Endometrium (tissue), 2 donors: ENCODE measurements at regions not wholly inside any gene's neighbourhood (a gene's known extent, or its start where the extent isn't known, plus 50 kb on each side); places are given as distances from the start of the nearest gene placed in this dataset.

Source experiments
- FAIRE-seq: peaks from 2 replicates; lab custom pipeline; 2012; peaks lifted over from hg19 to GRCh38; lab: Jason Lieb, UNC
- donor health status: control.
- donor health status: control.

DNA sequence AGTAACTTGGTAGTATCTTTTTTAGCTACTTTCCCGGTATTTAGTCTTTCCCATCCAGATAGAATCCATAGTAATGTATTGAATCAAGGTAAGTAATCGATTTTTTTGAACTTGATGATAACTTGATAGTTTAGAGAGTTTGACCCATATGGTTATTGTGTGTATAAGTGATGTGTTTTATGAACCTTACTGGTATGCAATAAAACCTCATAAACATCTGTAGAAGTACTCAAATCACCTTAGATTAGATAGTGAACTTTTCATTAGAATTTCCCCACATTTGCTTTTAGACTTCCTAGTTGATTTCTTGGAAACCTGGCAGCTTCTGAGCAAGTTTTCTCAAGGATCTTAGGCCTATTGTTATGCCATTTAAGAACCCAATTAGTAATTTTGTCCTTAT, 80.8 kb upstream of the PDE5A start:
- FAIRE-seq = no peak

DNA sequence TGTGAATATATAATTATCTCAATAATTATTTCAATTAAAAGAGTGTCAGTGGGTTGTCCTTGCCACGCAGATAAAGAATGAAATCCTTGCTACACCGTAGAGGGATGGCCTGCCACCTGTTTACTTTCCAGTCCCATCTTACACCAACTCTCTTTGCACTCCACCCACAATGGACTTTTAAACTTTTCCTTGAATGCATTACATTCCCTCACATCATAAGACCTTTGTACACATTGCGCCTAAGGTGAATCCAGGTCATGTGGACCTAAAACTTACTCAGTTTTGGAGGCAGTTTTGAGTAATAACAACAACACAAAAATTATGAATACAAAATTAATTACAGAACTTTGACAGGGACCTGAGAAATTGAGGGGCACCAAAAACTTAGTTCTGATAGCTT, 78.7 kb upstream of the PDE5A start:
- no peak for FAIRE-seq

DNA sequence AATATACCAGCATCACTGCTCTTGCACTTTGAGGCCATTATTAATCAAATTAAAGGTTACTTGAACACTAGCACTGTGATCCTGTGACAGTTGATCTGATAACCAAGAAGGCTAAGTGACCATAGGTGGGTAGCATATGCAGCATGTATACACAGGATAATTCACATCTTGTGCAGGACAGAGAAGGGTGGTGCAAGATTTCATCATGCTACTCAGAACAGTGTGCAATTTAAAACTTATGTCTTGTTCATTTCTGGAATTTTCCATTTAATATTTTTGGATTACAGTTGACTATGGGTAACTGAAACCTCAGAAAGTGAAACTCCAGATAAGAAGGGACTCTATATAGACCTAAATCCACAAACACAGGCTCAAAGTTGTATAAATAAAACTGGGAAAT, 78.2 kb upstream of the PDE5A start:
- no peak for FAIRE-seq

DNA sequence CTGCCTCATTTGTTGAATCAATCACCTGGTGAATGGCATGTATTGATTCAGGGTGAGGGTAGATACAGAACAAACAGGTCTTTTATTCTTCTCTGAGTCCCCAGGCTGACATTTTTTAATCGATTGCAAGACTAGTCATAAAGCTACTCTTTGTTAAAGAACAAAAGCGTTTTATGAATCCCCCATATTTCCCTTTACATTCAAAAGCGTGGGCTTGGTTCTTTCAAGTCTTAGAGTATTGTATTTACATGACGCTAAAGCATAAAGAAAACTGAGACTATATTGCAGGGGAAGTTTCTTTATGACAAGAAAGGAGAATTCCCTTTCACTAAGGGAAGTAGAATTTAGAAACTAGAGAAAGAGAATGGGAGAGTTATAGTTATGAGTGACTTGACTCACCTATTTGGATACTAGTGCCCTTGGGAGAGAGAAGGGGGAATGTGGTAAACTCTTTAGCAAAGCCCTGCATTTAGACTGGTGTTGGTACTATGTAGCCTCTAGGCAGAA, 69.3 kb upstream of the PDE5A start:
- FAIRE-seq = no peak

DNA sequence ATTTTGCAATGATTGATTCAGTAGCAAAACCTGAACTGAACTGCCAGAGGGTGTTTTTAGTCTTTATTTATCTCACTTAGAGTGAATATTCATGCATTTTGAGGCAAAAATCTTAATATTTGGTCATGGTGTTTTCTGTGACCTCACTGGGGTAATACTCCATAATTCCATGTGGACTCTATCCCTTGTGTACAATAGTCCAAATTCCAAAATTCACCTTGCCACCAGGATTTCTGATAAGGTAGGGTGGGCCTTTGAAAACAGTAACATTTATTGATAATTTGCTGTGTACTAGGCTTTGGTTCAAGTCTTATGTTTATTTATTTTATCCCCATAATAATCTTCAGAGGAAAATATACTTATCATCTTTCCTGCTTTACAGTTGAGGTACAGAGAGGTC, 68.4 kb upstream of the PDE5A start:
- no peak for FAIRE-seq

DNA sequence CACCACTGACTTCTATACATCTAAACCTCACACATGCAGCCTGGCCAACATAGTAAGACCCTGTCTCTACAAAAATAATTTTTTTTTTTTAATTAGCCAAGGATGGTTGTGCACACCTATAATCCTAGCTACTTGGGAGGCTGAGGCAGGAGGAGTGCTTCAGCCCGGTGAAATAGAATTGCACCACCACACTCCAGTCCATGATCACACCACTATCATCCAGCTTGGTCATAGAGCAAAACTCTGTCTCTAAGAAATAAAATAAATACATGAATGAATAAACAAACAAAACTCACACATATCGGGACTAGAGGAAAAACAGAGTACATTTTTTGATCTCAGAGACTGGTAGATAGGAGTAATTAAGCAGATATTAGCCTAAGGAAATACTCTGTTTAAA, 66.6 kb upstream of the PDE5A start:
- no peak for FAIRE-seq

DNA sequence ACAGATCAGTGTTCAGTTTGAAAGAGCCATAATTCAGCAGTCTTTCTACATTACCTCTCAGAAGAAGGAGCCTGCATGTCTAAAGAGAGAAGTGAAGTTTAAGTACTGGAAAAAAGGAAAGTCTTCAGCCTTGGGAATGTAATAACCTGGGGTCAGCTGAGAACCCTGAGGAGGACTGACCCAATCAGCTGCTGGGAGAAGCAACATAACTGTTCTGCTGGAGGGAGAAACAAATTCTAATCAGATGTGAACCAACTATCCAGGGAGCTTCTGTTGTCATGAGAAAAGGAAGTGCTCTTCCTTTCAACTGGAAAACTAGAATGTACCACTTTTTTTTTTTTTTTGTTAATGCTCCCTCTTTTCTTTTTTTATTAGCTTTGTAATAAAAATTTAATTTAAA, 64.5 kb upstream of the PDE5A start:
- no peak for FAIRE-seq

DNA sequence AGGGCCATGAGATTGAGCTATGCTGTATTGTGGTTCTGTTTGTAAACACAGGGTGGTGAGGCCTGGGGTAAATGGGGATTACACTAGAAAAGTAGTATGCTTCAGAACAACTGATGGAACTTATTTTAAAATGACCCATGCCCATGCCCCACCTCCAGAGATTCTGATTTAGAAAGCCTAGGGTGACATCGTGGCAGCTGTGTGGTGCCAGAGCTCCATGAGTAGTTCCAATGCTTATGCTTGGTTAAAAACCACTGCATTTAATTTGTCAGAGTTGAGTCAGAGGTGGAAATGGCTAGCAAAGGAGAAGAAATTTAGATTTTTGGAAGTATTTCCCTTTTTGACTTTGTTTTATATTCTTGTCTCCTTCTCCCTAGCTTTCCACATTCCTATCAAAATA, 63.4 kb upstream of the PDE5A start:
- FAIRE-seq = no peak

DNA sequence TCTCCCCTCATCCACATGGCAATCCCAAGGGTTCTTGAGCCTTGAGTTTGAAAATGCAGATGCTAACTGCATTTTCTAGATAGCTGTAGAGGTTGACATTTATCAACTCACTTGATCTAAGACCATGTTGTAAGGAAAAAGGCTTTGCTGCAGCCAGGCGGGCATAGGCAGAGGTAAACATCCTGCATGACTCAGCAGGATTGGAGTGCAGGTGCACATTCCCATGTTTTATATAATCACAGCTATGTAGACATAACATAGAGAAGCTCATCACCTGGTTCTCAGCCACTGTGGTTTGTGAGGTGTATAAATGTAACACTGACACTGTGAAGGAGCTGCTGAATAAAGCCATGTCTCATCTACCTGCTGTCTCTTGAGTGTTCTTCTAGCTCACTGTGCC, 62.3 kb upstream of the PDE5A start:
- no peak for FAIRE-seq

DNA sequence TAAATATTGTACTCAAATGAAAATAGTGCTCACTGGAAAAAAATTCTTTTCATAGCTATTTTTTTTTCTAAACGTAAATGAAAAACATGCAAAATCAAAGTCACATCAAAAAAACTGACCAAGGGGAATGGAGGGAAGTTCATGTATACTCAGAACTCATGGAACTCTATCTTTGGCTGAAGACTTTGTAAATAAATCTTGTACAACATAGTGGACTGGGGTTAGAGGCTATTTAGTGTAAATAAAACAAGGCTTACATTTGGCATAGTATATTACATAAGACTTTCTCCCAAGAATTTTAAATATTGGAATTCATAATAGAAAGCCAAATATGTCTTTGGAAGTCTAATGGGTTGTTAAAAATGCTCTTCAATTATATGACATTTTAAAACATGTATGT, 59.8 kb upstream of the PDE5A start:
- no peak for FAIRE-seq

DNA sequence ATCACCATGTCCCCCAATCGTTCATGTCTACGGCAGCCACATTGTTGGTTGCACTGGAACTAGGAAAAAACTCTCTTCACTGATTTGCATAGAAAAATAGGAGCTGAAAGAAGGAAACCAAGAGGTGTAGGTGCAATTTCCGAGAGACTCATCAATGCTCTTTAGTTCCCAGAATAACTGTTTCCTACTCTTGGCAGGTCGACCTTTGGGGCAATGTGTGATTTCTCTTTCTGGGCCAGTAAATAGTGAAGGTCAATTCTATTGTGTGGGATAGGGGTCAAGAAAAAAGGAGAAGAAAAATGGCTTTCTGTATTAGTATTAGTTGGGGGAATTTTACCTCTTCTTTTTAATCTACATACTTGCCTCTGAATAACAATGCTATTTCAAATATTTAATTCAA, 55.9 kb upstream of the PDE5A start:
- FAIRE-seq = no peak

DNA sequence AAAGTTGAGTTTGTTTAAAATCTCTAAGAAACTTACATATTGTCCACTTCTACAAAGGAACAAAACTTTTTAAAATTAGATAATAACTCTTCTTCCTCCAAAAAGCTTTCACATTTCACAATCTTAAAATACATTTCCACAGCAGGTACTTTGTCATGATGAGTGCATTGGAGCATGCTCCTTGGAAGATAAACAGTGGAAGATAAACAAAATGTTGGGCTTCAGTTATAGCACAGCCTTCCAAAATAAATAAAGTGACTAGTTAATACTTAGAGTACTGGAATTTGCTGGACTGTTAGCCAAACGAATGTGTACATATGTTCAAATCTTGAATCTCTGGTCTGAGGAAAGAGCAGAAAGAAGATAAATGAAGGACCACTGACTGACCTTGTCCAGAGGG, 54.9 kb upstream of the PDE5A start:
- FAIRE-seq = no peak

DNA sequence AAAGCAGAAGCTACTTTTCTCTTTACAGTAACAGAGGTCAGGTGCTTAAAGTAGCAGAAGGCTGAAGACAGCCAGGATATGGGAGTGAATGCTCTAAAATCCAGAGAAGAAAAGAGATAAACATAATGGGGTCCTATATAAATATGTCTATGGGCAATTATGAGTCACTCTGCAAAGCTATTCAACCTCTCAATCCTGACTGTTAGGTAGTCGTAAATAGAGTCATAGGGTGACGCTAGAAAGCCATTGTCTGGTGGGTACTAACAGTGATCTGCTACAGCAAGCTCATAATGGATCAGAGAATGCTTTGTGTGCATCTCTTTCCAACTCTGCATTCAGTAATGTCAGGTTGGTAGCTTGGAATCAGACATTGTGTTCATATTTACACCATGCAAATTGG, 53.5 kb upstream of the PDE5A start:
- FAIRE-seq = no peak

DNA sequence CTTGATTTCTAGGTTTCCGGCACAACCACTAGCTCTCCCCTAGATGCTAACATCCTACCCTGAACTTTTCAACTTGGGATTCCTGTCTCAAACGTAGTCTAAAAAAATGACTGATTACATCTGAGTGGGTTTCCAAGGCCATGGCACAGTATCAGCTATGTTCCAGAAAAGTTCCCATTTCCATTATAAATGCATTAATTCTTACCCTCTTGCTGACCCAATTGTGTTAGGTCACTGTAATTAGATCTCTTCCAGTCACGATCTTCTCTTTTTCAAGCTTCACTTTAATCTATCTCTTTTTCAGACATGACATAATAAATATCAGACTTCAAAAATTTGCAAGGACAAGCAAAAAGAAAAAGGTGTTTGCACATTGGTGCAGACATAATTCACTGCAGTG, 50.6 kb upstream of the PDE5A start:
- no peak for FAIRE-seq

DNA sequence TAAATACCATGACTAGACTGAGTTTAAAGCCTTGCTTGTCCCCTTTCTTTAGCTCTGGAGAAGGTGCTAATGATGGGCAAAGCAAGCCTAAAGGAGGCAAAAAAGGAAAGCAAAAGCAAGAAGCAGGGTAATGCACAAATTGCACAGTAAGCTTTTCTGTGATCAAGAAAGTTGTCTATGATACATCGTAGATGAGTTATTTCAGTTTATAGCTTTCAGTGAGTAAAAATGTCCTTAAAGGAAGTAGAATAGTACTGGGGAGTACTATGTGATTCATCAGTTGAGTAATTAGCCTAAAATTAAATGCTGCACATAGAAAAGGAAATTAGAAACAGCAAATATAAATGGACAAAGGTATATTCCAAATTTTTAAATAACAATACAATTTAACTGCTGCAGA, 50.2 kb upstream of the PDE5A start:
- no peak for FAIRE-seq
